ENCODE measurements at regions not wholly inside any gene's neighbourhood (a gene's known extent, or its start where the extent isn't known, plus 50 kb on each side); places are given as distances from the start of the nearest gene placed in this dataset.

- TF ChIP-seq CTCF (IDR thresholded peaks at IDR 0.05; ENCODE audit: borderline replicate concordance, extremely low read depth, low read length, poor library complexity, severe bottlenecking): no peak
- no peak for TF ChIP-seq EZH2 (IDR thresholded peaks at IDR 0.05; ENCODE audit: borderline replicate concordance, low read depth, low read length, severe bottlenecking)
Measured at GRCh38 chr7:24469118-24469517, 104.1 kb upstream of the PALS2 start.

Measured in DND-41 (cell line).